ENCODE measurements at regions not wholly inside any gene's neighbourhood (a gene's known extent, or its start where the extent isn't known, plus 50 kb on each side); places are given as distances from the start of the nearest gene placed in this dataset.
"Not testable (repeated sequence)": the region's sequence is repeated elsewhere in the genome, so short reads cannot be mapped to it uniquely, and the experiment has no call there.

DNA sequence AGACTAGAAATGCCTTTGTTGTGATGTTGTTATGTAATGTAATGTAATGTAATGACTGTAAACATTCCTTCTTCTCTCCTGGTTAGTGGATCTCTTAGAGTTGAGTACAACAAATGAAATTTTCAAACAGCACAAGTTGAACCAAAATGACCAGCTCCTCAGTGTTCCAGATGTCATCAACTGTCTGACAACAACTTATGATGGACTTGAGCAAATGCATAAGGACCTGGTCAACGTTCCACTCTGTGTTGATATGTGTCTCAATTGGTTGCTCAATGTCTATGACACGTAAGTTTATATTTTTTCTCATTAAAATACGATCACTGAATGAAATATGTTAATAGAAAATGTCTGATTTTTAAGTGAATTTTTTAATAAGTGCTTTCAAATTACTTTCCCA lies 496.7 kb downstream of the UTRN start:
- H3K36me3 ChIP-seq = peaks cover 0 to 28% (median 0%) of the 10 kb centered on the region in 4 donors
- TF ChIP-seq POLR2AphosphoS5 (IDR thresholded peaks at IDR 0.05) (no peak), EP300 (IDR thresholded peaks at IDR 0.05) (no peak), POLR2A (IDR thresholded peaks at IDR 0.05) (no peak), CTCF (IDR thresholded peaks at IDR 0.05) (no peak)
- no peak for ATAC-seq (ENCODE audit: low FRiP score in 2 of 2)
- 64 to 76% methylated on average over 3 of the region's 3 CpGs for WGBS, 2 donors
- H3K4me3 ChIP-seq = no peak overlapping the region
- no peaks in the 10 kb centered on the region for H3K27me3 ChIP-seq
- no peak overlapping the region for H3K27ac ChIP-seq
- no peaks in the 10 kb centered on the region for H3K4me1 ChIP-seq
- no peaks in the 10 kb centered on the region for H3K9me3 ChIP-seq
- DNase-seq = no peak

DNA sequence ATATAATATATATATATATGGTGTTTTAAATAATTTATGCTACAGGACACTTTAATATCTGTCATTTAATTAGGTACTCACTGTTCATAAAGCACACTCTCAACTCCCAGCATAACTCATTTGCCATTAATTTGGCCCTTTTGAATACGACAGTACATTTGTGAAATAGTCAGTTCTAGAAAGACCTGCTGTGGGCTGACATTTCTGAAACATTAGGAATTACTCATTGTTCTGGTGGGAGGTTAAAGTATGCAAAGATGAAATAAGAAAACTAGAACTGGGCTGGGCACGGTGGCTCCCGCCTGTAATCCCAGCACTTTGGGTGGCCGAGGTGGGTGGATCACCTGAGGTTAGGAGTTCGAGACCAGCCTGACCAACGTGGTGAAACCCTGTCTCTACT lies 497.5 kb downstream of the UTRN start:
- no peaks in the 10 kb centered on the region for H3K27me3 ChIP-seq
- H3K36me3 ChIP-seq = peaks cover 0 to 29% (median 0%) of the 10 kb centered on the region in 4 donors
- H3K4me1 ChIP-seq = no peaks in the 10 kb centered on the region
- no peak overlapping the region for H3K27ac ChIP-seq
- TF ChIP-seq POLR2AphosphoS5 (IDR thresholded peaks at IDR 0.05) (no peak), EP300 (IDR thresholded peaks at IDR 0.05) (no peak), POLR2A (IDR thresholded peaks at IDR 0.05) (no peak), CTCF (IDR thresholded peaks at IDR 0.05) (no peak)
- WGBS, 2 donors = 86 to 92% methylated on average over 6 of the region's 6 CpGs
- H3K4me3 ChIP-seq = no peak overlapping the region
- ATAC-seq (ENCODE audit: low FRiP score in 2 of 2) = no peak
- no peaks in the 10 kb centered on the region for H3K9me3 ChIP-seq
- no peak for DNase-seq

DNA sequence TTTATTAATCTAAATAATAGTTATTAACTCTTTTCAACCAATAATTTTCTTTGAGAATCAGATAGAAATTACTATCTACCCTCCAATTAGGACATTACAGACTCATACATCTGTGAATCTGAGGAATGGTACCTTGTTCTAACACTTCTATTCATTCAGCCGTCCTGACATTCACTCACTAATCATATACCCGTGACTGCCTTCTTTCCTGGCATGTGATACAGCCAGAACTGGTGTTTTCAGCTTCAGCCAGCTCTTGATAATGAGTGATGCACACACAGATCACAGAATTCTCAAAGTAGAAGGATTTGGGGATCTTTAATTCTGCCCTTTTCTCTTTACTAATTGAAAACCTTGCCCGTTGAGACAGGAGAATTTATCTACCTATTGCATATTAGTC lies 499.9 kb downstream of the UTRN start:
- DNase-seq = no peak
- WGBS, 2 donors = 95 to 97% methylated on average over 3 of the region's 3 CpGs

DNA sequence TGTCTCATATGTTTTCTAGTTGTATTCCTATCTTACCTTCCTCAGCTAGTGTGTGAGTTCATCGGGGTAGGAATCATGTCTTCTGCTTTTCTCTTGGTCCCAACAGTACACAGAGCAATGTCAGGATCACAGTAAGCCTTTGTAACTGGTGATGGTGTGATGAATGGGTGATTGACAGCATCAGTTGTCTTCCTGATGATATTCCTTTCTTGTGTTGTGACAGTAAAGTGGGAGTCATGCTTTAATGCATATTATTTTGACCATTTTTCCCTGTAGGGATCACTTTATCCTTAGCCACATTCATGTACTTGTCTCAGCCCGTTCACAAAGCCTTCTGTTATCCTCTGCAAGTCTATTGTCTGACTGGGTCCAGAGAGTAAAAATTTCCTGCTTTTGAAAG lies 501.7 kb downstream of the UTRN start:
- no peaks in the 10 kb centered on the region for H3K9me3 ChIP-seq
- WGBS, 2 donors = 92 to 93% methylated on average over 2 of the region's 2 CpGs
- H3K4me1 ChIP-seq = no peaks in the 10 kb centered on the region
- H3K27ac ChIP-seq = no peak overlapping the region
- DNase-seq (no peak), ATAC-seq (ENCODE audit: low FRiP score in 2 of 2) (no peak)
- peaks cover 0 to 49% (median 2%) of the 10 kb centered on the region in 4 donors for H3K36me3 ChIP-seq
- TF ChIP-seq EP300 (IDR thresholded peaks at IDR 0.05) (no peak), POLR2A (IDR thresholded peaks at IDR 0.05) (no peak)
- no peaks in the 10 kb centered on the region for H3K27me3 ChIP-seq
- H3K4me3 ChIP-seq = no peak overlapping the region

More for the DNA sequence above, 499.9 kb downstream of the UTRN start:
- peaks cover 0 to 46% (median 0%) of the 10 kb centered on the region in 4 donors for H3K36me3 ChIP-seq
- no peak overlapping the region for H3K27ac ChIP-seq
- no peak for TF ChIP-seq POLR2A (IDR thresholded peaks at IDR 0.05)
- no peak for TF ChIP-seq EP300 (IDR thresholded peaks at IDR 0.05)
- no peak for TF ChIP-seq CTCF (IDR thresholded peaks at IDR 0.05)
- TF ChIP-seq POLR2AphosphoS5 (IDR thresholded peaks at IDR 0.05) = no peak
- H3K27me3 ChIP-seq = no peaks in the 10 kb centered on the region
- ATAC-seq (ENCODE audit: low FRiP score in 2 of 2) = no peak
- no peak overlapping the region for H3K4me3 ChIP-seq
- no peaks in the 10 kb centered on the region for H3K4me1 ChIP-seq
- no peaks in the 10 kb centered on the region for H3K9me3 ChIP-seq

DNA sequence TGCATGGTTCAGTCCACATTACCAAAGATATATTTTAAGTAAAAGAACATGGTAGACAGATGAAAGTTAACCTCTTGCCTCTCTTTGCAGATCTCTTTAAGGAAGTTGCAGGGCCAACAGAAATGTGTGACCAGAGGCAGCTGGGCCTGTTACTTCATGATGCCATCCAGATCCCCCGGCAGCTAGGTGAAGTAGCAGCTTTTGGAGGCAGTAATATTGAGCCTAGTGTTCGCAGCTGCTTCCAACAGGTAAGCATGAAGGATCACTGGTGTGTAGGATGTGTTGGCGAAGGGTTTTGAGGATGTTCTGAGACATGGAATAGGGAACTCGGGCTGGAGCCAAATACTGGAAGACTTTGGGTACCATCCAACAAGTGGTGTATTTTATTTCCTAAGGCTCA lies 508.6 kb downstream of the UTRN start:
- ATAC-seq (ENCODE audit: low FRiP score in 2 of 2) = no peak
- no peak for DNase-seq
- H3K27ac ChIP-seq = no peak overlapping the region
- 78 to 90% methylated on average over 4 of the region's 4 CpGs for WGBS, 2 donors
- TF ChIP-seq CTCF (IDR thresholded peaks at IDR 0.05) (no peak), POLR2A (IDR thresholded peaks at IDR 0.05) (no peak), POLR2AphosphoS5 (IDR thresholded peaks at IDR 0.05) (no peak), EP300 (IDR thresholded peaks at IDR 0.05) (no peak)
- H3K27me3 ChIP-seq = no peaks in the 10 kb centered on the region
- no peaks in the 10 kb centered on the region for H3K9me3 ChIP-seq
- peaks cover 11 to 75% (median 22%) of the 10 kb centered on the region in 4 donors for H3K36me3 ChIP-seq
- H3K4me1 ChIP-seq = no peaks in the 10 kb centered on the region
- no peak overlapping the region for H3K4me3 ChIP-seq

- H3K27me3 ChIP-seq; H3K4me1 ChIP-seq; H3K4me3 ChIP-seq; DNase-seq; H3K27ac ChIP-seq; ATAC-seq (ENCODE audit: low FRiP score in 2 of 2); H3K9me3 ChIP-seq: not testable (repeated sequence)
- 91 to 100% methylated on average over 2 of the region's 2 CpGs for WGBS, 2 donors
- H3K36me3 ChIP-seq = peaks cover 11 to 70% (median 22%) of the 10 kb centered on the region in 4 donors
Measured at GRCh38 chr6:144795022-144795421, 509.9 kb downstream of the UTRN start.

Measured in upper lobe of left lung (tissue), 6 donors.